ENCODE measurements at regions not wholly inside any gene's neighbourhood (a gene's known extent, or its start where the extent isn't known, plus 50 kb on each side); places are given as distances from the start of the nearest gene placed in this dataset.

DNA sequence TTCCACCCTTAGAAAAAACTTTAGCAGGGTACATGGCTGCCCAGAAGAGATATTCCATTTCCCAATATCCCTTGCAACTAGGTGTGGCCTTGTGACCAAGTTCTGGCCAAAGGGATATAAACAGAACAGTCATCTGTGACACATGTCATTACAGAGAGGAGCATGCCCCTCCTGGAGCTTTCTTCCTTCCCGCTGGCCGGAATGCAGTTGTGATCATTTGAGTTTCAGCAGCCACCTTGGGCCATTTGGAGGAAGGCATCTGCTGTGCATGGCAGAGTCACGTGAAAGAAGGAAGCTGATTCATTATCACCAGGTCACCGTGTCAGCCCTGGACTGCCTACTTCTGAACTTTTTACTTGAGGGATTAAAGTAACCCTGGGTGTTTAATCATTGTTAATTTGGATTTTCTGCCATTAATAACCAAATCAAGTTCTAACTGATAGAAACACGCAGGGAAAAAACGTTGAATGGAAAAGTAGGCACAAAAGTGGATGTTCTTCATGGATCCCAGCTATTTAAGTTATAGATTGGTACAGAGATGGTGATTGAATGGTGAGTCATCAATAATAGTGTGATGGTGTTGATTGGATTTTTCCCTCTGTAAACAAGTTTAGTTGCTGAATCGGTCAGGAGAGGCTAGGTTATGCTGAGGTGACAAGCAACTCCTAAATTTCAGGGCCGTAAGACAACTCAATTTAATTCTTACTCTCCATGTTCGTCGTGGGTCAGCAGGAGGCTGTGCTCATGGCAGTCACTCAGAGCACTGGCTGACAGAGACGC is 80.7 kb upstream of the CCDC167 start:
- Histone ChIP-seq H3K36me3 (ENCODE audit: control insufficient read depth, insufficient read depth, low read length) (no peaks in the 10 kb centered on the region), H3K4me1 (ENCODE audit: control insufficient read depth, insufficient read depth, low read length) (peaks cover 34% of the 10 kb centered on the region), H3K27ac (ENCODE audit: low read length) (peak overlapping the region; percentile 49; the same call in 1 of the 2 replicates), H3K4me3 (ENCODE audit: low read depth in 2 of 2, low read length in 2 of 2) (no peak overlapping the region), H3K9me3 (ENCODE audit: control insufficient read depth, insufficient read depth, low read depth, low read length) (no peaks in the 10 kb centered on the region), H3K27me3 (ENCODE audit: control insufficient read depth, insufficient read depth, low read length) (no peaks in the 10 kb centered on the region)
- intact Hi-C loops (cut with micrococcal nuclease; ENCODE audit: unreplicated experiment), result no loop called here
- no TSS peak for BruUV-seq (replicated peaks)
- ATAC-seq (no peak), DNase-seq (ENCODE audit: low read depth, low spot score) (no peak)
- ChIA-PET POLR2A (no interaction called here), CTCF (interaction anchor here (0.7 kb wide), 1 partner anchor 447 kb away, joined by 3 read pairs; no protein-coding TSS in a partner anchor)
- in situ Hi-C loops (cut with HindIII; ENCODE audit: low pct_unique_long_range_greater_than_20kb, low sequenced_read_pairs), result no loop called here
- no peak for TF ChIP-seq TCF7L2 (IDR thresholded peaks at IDR 0.05; ENCODE audit: low read depth, low read length)
- TF ChIP-seq SIN3A (IDR thresholded peaks at IDR 0.05; ENCODE audit: borderline replicate concordance, insufficient read depth, low read depth, low read length), result no peak
- TF ChIP-seq POLR2AphosphoS5 (IDR thresholded peaks at IDR 0.05; ENCODE audit: low read depth, low read length), result no peak
- TF ChIP-seq, protein P1, sequence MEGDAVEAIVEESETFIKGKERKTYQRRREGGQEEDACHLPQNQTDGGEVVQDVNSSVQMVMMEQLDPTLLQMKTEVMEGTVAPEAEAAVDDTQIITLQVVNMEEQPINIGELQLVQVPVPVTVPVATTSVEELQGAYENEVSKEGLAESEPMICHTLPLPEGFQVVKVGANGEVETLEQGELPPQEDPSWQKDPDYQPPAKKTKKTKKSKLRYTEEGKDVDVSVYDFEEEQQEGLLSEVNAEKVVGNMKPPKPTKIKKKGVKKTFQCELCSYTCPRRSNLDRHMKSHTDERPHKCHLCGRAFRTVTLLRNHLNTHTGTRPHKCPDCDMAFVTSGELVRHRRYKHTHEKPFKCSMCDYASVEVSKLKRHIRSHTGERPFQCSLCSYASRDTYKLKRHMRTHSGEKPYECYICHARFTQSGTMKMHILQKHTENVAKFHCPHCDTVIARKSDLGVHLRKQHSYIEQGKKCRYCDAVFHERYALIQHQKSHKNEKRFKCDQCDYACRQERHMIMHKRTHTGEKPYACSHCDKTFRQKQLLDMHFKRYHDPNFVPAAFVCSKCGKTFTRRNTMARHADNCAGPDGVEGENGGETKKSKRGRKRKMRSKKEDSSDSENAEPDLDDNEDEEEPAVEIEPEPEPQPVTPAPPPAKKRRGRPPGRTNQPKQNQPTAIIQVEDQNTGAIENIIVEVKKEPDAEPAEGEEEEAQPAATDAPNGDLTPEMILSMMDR (IDR thresholded peaks at IDR 0.05), result no peak
- TF ChIP-seq, protein P2, sequence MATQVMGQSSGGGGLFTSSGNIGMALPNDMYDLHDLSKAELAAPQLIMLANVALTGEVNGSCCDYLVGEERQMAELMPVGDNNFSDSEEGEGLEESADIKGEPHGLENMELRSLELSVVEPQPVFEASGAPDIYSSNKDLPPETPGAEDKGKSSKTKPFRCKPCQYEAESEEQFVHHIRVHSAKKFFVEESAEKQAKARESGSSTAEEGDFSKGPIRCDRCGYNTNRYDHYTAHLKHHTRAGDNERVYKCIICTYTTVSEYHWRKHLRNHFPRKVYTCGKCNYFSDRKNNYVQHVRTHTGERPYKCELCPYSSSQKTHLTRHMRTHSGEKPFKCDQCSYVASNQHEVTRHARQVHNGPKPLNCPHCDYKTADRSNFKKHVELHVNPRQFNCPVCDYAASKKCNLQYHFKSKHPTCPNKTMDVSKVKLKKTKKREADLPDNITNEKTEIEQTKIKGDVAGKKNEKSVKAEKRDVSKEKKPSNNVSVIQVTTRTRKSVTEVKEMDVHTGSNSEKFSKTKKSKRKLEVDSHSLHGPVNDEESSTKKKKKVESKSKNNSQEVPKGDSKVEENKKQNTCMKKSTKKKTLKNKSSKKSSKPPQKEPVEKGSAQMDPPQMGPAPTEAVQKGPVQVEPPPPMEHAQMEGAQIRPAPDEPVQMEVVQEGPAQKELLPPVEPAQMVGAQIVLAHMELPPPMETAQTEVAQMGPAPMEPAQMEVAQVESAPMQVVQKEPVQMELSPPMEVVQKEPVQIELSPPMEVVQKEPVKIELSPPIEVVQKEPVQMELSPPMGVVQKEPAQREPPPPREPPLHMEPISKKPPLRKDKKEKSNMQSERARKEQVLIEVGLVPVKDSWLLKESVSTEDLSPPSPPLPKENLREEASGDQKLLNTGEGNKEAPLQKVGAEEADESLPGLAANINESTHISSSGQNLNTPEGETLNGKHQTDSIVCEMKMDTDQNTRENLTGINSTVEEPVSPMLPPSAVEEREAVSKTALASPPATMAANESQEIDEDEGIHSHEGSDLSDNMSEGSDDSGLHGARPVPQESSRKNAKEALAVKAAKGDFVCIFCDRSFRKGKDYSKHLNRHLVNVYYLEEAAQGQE (IDR thresholded peaks at IDR 0.05; ENCODE audit: insufficient read depth in 1 of 2, low read depth in 2 of 2, low read length in 1 of 2), result no peak

DNA sequence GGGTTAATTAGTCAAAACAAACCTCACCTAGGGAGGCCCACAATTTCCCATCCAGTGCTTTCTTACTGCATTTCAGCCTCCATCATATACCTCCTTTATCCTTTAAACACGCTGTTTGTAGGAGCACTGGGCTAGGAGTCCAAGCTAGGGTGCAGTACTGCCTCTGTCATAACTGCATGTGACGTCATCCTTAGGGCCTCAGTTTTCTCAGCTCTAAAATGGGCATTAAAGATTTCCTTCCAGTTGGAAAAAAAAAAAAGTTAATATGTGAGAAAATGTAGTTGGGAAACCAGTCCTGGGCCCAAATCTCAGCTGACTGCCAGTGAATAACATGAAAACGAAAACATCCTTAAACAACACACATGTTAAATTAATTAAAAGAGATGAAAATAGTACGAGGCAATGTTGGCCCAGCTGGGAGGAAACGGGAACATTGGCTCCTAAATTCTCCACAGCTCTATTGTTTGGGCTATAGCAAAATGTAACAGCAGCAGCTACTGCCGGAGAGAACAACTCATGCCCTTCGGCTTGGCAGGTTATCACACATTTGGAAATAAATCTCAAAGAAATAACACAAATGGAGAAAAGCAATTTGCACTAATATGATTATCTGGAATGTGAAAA is 79.9 kb upstream of the CCDC167 start:
- BruUV-seq (replicated peaks), result no TSS peak
- H3K27me3 ChIP-seq (ENCODE audit: control insufficient read depth, insufficient read depth, low read length), result no peaks in the 10 kb centered on the region
- ATAC-seq (no peak), DNase-seq (ENCODE audit: low read depth, low spot score) (no peak)
- in situ Hi-C loops (cut with HindIII; ENCODE audit: low pct_unique_long_range_greater_than_20kb, low sequenced_read_pairs) (no loop called here), intact Hi-C loops (cut with micrococcal nuclease; ENCODE audit: unreplicated experiment) (no loop called here)
- H3K9me3 ChIP-seq (ENCODE audit: control insufficient read depth, insufficient read depth, low read depth, low read length), result no peaks in the 10 kb centered on the region
- H3K4me3 ChIP-seq (ENCODE audit: low read depth in 2 of 2, low read length in 2 of 2), result no peak overlapping the region
- no peaks in the 10 kb centered on the region for H3K36me3 ChIP-seq (ENCODE audit: control insufficient read depth, insufficient read depth, low read length)
- POLR2A ChIA-PET, result no interaction called here
- H3K27ac ChIP-seq (ENCODE audit: low read length), result peak overlapping the region; percentile 61
- CTCF ChIA-PET, result interaction anchor here (0.7 kb wide), 1 partner anchor 446 kb away, joined by 3 read pairs; no protein-coding TSS in a partner anchor
- TF ChIP-seq, protein P2 (IDR thresholded peaks at IDR 0.05; ENCODE audit: insufficient read depth in 1 of 2, low read depth in 2 of 2, low read length in 1 of 2), result no peak
- H3K4me1 ChIP-seq (ENCODE audit: control insufficient read depth, insufficient read depth, low read length), result peaks cover 36% of the 10 kb centered on the region

Data from Panc1 (cell line).